Left ventricle myocardium inferior (tissue), 1 donor: ENCODE measurements at regions not wholly inside any gene's neighbourhood (a gene's known extent, or its start where the extent isn't known, plus 50 kb on each side); places are given as distances from the start of the nearest gene placed in this dataset.

Source experiments
- DNase-seq: peaks from one replicate; pipeline ENCODE4 v3.0.0-alpha.2; 2020
- H3K27ac ChIP-seq: fragments of 200-600 bp; replicated peaks from 2 replicates; pipeline ENCODE4 v1.8.0; 2021
- H3K27me3 ChIP-seq: fragments of 200-600 bp; 2 replicates; pipeline ENCODE4 v1.8.0; 2021; ENCODE audit warnings: low read depth
- H3K36me3 ChIP-seq: fragments of 200-600 bp; 2 replicates; pipeline ENCODE4 v1.8.0; 2021
- H3K4me1 ChIP-seq: fragments of 200-600 bp; 2 replicates; pipeline ENCODE4 v1.8.0; 2021
- H3K4me3 ChIP-seq: fragments of 200-600 bp; 2 replicates; pipeline ENCODE4 v1.8.0; 2021; ENCODE audit warnings: mild to moderate bottlenecking, moderate library complexity
- H3K9me3 ChIP-seq: fragments of 200-600 bp; replicated peaks from 2 replicates; pipeline ENCODE4 v1.8.0; 2021
- intact Hi-C: fragments of 100-400 bp; cut with micrococcal nuclease; formaldehyde crosslinking; loops from one replicate; pipeline ENCODE4 v1.11.0; 2022
- TF ChIP-seq, protein P1 (sequence below): fragments of 200-600 bp; IDR thresholded peaks from 2 replicates; pipeline ENCODE4 v1.8.0; 2021; ENCODE audit warnings: antibody characterized with exemption, mild to moderate bottlenecking, borderline replicate concordance
- donor health status: DM: no; HTN: yes; CAD: no; lungs with severe emphysema.

DNA sequence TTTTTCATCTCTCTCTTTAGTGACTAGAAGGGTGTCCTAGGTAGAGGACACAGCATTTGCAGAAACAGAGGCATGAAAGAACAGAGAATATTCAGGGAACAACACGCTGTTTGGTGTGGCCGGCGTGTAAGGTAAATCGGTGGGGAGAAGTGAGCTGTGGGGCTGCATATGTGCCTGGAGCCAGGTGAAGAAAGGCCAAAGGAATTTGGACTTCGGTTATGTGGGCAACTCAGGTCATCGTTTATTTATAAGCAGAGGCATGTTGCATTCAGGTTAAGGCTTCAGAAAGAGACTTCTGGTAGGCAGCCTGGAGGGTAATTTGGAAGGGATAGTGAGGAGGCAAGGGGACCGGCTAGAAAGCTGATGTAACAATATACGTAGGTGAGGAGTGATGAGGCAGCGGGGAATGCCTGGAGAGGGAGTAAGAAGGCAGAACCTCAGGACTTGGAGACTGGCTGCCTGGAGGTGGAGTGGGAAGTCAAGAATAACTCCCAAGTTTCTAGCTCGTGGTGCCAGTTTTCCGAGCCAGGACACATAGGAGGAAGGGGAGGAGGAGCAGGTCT lies 64.1 kb upstream of the ACOT11 start:
- Histone ChIP-seq H3K9me3 (no peaks in the 10 kb centered on the region), H3K27ac (no peak overlapping the region), H3K27me3 (no peaks in the 10 kb centered on the region), H3K4me1 (peaks cover 18% of the 10 kb centered on the region), H3K36me3 (no peaks in the 10 kb centered on the region), H3K4me3 (no peak overlapping the region)
- DNase-seq, result no peak
- intact Hi-C loops, result no loop called here
- TF ChIP-seq, protein P1, sequence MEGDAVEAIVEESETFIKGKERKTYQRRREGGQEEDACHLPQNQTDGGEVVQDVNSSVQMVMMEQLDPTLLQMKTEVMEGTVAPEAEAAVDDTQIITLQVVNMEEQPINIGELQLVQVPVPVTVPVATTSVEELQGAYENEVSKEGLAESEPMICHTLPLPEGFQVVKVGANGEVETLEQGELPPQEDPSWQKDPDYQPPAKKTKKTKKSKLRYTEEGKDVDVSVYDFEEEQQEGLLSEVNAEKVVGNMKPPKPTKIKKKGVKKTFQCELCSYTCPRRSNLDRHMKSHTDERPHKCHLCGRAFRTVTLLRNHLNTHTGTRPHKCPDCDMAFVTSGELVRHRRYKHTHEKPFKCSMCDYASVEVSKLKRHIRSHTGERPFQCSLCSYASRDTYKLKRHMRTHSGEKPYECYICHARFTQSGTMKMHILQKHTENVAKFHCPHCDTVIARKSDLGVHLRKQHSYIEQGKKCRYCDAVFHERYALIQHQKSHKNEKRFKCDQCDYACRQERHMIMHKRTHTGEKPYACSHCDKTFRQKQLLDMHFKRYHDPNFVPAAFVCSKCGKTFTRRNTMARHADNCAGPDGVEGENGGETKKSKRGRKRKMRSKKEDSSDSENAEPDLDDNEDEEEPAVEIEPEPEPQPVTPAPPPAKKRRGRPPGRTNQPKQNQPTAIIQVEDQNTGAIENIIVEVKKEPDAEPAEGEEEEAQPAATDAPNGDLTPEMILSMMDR, result no peak

DNA sequence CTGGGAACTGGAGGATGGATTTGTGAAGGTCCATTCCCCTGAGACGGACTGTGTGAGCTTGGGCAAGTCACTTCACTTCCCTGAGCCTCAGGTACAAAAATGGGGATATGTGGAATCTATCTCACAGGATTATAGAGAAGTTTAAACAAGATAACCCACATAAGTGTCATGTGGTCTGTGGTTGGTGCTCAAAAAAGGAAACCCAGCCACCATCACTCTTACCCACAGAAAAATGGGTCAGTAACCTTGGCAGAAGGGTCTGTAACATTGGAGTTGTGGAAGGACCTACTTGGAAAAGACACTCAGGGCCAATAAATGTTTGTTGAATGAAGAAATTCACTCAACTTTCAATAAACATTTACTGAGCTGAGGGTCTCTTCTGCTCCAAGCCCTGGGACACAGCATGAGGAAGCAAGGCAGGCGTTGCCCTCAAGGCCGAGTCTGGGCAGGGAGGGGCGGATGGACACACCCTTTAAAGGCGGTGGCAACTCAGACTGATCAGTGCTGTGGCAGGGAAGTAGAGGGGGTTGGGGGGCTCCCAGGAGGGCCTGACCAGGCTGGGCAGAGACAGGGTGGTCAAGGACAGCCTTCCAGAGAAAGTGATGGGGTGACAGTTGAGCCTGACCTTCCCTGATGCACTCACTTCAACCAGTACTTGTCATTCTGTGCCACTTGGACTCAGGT lies 66.7 kb upstream of the ACOT11 start:
- Histone ChIP-seq H3K27me3 (no peaks in the 10 kb centered on the region), H3K4me3 (no peak overlapping the region), H3K36me3 (no peaks in the 10 kb centered on the region), H3K4me1 (no peaks in the 10 kb centered on the region), H3K27ac (no peak overlapping the region), H3K9me3 (no peaks in the 10 kb centered on the region)
- DNase-seq, result no peak
- TF ChIP-seq, protein P1, result no peak
- intact Hi-C loops, result no loop called here

DNA sequence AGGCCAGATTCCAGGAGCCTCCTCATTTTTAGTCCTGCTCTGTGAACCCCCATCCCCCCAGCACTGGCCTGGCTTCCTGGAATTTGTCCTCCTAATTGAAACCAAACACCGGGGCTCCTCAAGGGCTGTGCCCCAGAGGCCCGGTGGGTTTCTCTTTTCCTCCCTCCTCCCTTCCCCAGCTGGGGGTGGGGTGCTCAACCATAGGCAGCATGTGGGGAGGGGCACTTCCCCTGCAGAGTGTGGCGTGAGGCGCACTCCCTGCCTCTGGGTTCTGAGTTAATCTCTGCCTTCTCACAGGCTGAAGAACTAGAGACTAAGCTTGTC lies 67.5 kb upstream of the ACOT11 start:
- no peak for DNase-seq
- TF ChIP-seq, protein P1, result no peak
- H3K27ac ChIP-seq, result no peak overlapping the region
- H3K4me1 ChIP-seq, result peaks cover 4% of the 10 kb centered on the region
- H3K9me3 ChIP-seq, result no peaks in the 10 kb centered on the region
- intact Hi-C loops, result no loop called here
- no peaks in the 10 kb centered on the region for H3K36me3 ChIP-seq
- H3K4me3 ChIP-seq, result no peak overlapping the region
- H3K27me3 ChIP-seq, result peaks cover 4% of the 10 kb centered on the region

DNA sequence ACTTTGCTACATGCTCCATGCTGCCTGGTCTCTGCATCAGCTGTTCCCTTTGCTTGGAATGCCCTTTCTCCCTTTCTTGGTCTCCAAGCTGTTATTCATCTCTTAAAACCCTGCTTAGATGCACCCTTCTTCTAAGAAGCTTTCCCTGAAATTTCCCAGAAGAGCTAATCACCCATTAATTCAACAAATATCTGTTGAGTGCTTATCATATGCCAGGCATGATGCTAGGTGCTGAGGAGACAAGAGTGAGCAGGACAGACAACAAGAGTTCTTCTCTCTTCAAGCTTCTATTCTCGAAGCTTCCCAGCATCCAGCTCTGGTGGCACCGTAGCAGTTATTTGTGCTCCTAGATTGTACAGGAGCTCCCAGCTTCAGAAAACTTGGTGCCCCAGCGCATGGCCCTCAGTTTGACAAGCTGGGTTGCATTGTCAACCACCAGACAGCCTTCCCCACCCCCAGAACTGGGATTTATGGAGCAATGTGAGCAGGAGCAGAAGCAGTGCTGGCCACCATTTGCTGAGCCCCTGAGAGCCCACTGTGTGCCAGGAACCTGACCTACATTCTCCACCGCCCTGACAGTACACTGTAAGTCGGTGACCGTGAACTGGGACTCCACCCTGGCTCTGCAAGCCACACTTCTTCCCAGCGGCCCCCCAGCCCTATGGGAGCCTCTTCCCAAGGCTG lies 68.0 kb upstream of the ACOT11 start:
- TF ChIP-seq, protein P1, result no peak
- Histone ChIP-seq H3K9me3 (no peaks in the 10 kb centered on the region), H3K27ac (no peak overlapping the region), H3K4me3 (no peak overlapping the region), H3K27me3 (peaks cover 9% of the 10 kb centered on the region), H3K4me1 (peaks cover 9% of the 10 kb centered on the region), H3K36me3 (no peaks in the 10 kb centered on the region)
- intact Hi-C loops, result no loop called here
- no peak for DNase-seq

DNA sequence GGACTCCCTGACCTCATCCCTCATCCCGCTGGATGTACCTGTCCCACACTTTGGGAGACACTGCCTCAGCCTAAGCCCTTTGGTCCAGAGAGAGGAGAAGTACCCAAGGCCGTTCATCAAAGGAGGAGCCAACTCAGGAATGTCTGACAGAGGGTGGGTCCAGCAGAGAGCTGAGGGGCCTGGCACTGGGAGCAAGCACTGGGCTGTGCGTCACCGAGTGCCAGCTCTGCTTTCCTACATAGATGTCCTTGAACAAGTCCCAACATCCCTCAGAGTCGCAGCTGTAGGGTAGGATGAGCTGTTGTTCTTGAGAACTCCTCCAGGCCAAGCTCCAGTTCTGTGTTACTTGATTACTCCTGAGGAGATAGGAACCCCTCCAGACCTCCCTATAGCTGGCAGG lies 68.8 kb upstream of the ACOT11 start:
- intact Hi-C loops, result no loop called here
- TF ChIP-seq, protein P1, result no peak
- Histone ChIP-seq H3K4me3 (no peak overlapping the region), H3K4me1 (peaks cover 16% of the 10 kb centered on the region), H3K27me3 (peaks cover 17% of the 10 kb centered on the region), H3K27ac (no peak overlapping the region), H3K36me3 (no peaks in the 10 kb centered on the region), H3K9me3 (no peaks in the 10 kb centered on the region)
- DNase-seq, result no peak
